GM21619 (cell line): ENCODE measurements at regions not wholly inside any gene's neighbourhood (a gene's known extent, or its start where the extent isn't known, plus 50 kb on each side); places are given as distances from the start of the nearest gene placed in this dataset.

Experiments
- ATAC-seq: cut with Tn5 transposase; IDR thresholded peaks from one replicate; pipeline ENCODE4 v1.9.1; 2021; ENCODE audit not compliant: unreplicated experiment

DNA sequence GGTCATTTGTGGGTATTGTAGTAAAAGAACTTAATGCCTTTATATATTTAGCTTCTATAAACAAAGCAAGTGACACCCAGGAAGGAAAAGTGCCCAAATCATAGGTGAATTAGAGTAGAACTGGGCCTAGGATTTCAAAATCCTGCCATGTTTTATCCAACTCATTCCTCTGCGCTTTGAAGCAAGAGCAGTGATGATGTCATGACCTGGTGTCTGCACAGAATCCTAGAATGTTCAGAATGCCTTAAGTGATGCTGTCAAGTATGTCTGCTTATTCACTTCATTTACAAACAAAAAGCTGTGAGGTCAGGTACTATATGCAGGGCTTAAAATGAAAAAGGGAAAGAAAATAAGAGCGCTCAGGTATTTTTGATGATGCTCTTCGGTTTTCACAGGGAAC, 737.2 kb upstream of the ANKRD30A start:
- no peak for ATAC-seq

- ATAC-seq, result no peak
Measured at GRCh38 chr10:36385693-36386092, 739.7 kb upstream of the ANKRD30A start.

DNA sequence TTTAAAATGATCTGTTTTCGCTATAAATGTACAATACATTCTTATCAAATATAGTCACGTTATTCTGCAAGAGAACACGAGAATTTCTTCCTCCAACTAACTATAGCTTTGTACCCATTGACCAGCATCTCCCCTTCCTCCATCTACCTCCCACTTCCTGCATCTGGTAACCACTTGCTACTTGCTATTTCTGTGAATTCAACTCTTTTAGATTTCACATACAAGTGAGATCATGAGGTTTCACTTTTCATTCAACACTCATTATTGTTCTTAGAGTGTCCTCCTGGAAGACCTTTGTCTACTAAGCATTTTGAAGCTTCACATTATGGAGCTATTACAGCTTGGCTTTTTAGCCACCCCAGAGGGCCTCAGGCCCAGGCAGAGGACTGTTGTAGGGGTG, 741.3 kb upstream of the FZD8 start:
- no peak for ATAC-seq

DNA sequence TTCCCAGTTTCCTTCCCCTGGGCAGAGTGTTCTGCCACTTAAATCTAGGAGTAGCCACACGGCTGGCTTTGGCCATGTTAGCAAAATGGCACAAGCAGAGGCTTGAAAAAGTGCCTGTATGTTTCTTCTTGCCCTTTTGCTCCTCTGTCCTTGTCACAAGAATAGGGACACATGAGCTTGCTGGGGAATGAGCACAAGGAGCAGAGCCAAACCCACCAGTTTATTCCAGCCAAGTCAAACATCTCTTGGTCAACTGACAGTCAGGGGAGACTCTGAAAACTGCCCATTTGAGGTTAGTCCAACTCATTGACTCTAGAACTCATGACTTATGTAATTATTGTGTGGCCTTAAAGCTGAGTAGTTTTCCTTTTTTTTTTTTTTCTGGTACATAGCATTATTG, 739.7 kb upstream of the FZD8 start:
- ATAC-seq, result no peak

GRCh38 chr10:36380538-36380937, 738.4 kb upstream of the FZD8 start:
- ATAC-seq, result no peak

GRCh38 chr10:36375107-36375506, 733.0 kb upstream of the FZD8 start:
- ATAC-seq, result no peak

DNA sequence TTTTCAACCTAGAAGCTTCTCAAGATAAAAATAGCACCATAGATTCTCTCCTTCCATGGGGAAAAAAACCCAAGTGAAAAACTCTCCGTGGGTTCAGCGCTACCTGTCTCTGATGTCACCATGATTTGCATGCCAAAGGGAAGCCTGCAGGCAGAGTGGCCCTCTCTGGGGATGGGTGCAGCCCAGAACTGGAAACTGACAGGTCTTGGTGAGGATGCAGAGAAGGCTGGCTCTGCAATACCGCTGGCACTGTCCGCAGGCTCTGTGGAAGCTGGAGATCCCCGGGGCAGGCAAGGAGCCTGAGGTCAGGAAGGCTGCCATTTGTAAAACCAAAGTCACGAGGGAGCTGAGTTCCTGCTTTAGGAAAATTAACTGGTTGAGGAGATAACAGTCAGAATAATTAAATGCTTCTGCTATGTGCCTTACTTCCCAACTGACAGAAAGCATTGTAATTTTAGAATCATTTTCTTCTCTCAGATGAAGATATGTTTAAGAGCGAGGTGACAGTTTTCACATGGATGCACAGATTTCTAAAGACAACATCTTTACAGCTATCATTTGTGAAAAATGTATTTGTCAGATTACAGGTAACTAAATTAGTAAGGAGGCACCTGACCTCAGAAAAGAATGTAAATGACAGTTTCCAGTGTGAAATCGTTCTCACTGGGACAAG, 731.5 kb upstream of the FZD8 start:
- no peak for ATAC-seq

DNA sequence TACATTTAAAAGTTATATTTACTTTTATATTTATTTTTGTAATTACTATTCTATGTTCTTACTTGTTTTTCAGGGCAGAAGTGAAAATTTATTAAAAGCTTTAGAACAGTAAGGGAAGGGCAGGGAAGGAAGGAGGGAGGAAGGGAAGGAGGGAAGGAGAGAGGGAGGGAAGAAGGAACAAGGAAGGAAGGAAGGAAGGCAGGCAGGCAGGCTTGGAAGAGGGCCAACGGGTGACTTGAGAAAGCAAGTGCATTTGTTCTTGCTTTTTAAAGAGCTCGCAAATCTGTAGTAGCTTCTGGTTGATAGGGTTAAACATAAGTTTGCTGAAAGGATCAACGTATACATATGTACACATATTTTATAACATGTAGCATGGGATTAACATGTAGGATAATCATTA, 725.3 kb upstream of the FZD8 start:
- ATAC-seq, result no peak

DNA sequence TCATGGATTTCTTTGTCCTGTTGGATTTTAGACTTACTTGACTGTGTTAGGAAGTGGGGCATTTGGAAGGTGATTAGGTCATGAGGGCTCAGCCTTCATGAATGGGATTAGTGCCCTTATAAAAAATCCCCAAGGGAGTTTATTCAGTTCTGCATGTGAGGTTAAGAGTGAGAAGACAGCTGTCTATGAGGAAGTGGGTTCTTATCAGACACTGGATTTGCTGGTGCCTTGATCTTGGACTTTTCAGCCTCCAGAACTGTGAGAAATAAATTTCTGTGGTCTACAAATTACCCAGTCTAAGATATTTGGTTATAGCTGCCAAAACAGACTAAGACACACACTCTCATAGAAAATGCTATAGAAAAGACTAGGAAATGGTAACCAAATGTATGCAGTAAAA, 724.7 kb upstream of the FZD8 start:
- no peak for ATAC-seq

- no peak for ATAC-seq
Measured at GRCh38 chr10:36366065-36366464, 724.0 kb upstream of the FZD8 start.

DNA sequence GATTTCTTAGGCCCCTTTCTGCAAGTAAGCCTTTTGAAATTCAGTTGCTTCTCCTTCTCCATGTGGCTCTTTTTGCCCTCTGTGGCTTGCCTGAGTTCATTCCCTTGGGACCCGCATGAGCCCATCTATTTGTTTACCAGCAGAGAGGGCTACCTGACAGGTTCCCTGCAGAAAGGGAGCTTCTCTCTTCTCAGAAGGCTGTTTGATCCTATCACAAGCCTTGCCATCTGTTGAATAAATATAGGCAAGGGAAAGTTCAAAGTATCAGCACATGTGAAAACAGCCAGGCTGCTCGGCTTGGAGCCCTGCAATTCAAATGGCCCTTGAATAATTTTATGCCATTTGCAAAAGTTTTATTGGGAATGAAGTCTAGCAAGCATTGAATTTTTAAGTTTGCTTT, 720.2 kb upstream of the FZD8 start:
- no peak for ATAC-seq

DNA sequence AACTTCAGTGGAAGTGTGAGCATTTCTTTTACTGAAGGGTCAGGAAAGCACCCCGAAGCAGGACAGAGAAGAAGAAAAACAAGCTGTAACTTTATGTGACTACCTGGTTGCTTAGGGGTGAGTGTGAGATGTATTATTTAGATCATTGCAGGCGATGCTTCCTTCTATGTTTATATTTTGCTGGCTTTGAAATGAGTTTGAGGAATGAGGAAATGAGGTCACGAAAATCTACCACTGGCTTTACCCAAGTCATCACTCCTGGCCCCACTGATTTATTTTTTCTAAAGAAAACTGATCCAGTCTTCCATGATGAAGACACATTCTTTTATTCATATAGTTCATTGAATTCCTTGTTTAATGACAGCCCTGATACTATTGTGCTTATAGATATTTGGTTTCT, 716.6 kb upstream of the FZD8 start:
- no peak for ATAC-seq

DNA sequence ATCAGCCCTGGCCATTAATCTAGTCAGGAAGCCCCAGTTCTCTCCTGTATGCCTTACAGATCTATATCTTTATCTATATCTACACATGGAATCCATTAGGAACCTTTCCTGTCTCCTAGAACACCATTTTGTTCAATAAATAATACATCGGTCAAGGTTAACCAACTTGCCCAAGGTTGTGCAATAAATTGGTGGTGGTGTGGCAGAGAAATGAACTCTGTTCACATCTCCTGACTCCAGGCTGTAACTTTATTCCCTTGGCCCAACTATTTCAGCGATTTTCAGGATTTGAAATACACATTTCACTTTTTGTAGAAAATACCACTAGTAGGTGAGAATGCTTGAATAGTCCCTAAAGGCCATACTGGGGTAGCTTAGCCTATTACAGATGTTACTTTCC, 712.5 kb upstream of the FZD8 start:
- no peak for ATAC-seq

DNA sequence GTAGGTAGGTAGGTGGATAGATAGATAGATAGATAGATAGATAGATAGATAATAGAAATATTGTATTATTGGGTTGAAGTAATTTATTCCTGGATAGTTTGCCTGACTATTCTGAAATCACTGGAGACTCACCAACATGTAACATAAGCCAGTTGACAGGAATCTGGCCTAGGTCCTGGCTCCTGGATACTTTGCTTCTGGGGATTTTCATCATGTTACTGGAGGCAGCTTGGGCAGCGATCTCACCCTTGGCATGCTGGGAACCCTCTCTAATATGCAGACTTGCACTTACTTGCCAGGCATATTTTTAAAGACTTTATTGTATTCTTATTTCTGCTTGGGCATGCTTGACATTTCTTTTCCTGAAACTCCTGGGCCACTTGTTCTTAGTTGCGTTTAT, 709.1 kb upstream of the FZD8 start:
- no peak for ATAC-seq

DNA sequence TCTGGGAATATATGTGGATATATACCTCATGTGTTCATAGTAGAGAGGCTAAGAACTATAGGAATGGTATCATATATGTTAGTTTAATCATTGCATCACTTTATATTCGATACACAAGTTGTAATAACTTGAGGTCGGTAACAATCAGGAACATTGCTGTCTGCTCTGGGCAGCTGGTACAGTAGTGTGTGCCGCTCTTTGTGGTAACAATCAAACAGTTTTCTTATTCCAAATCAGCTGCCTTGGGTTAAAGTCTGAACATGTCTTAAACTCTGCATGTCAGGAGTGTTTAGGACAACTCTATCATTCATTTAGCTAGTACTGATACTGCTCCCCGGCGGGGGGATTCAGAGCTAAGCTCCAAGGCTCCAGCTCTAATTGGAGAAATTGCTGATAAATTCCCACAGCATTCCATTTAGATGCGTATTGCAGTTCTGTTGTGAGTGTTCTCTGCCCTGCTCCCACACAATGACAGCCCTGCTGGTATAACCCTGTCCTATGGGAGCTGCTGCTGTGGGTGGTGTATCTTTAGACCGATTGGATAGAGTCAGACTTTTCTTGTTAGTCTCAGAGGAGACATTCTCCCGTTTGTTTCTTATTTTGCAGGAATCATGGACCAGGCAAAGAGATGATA, 707.5 kb upstream of the FZD8 start:
- ATAC-seq, result no peak

DNA sequence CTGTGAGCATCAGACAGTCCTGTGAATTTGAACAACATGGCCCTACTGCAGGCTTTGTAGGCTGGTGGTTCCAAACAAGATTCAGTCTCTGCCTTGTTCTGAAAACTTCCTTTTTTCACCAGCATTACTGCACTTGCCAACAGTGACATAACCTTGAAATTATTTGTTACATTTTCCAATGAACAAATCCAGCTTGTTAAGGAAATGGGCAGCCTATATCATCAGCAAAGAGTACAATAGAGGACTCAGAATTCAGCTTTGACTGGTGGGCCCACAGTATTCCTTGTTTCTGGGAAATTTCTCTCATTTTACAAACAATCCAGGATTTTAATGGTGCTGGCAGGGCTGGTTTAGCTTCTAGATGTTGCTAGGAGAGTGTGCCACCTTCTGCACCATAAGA, 703.7 kb upstream of the FZD8 start:
- no peak for ATAC-seq

DNA sequence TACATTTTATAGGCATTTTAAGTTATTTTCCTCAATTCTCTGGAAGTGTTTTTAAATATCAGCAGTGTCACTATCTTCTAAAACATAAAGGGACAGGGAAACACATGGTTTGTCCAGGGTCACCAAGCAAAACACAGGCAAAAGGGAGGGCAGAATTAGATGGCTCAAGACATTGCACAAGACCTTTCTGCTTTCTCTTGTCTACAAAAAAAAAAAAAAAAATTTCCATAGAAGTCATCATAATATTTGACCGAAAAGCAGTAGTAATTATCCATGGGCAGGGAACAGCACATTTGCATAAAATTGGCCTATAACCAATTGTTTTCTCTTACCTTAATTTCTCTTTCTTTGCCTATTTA, 703.1 kb upstream of the FZD8 start:
- no peak for ATAC-seq

GRCh38 chr10:36344240-36345174, 702.4 kb upstream of the FZD8 start:
- ATAC-seq, result no peak

DNA sequence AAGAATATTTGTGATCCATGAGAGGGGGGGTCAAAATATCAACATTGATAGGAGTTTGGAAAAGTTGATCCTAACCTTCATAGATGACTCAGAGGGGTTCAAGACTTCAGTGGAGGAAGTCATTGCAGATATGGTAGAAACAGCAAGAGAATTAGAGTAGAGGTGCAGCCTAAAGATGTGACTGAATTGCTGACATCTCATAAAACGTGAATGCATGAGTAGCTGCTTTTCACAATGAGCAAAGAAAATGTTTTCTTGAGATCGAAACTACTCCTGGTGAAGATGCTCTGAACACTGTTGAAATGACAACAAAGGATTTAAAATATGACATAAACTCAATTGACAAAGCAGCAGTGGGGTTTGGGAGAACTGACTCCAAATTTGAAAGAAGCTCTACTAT, 700.7 kb upstream of the FZD8 start:
- ATAC-seq, result no peak

DNA sequence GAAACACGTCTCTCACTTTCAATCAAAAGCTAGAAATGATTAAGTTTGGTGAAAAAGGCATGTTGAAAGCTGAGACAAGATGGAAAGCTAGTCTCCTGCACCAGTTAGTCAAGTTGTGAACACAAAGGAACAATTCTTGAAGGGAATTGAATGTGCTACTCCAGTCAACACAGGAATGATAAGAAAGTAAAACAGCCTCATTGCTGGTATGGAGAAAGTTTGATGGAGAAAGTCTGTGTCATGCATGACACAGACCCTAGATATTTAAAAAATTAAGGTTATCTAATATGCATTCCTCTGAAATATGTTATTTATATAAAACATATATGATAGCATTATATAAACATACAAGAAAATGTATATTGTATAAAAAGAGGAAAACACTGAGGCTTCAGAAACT, 699.4 kb upstream of the FZD8 start:
- ATAC-seq, result no peak

- ATAC-seq, result no peak
Measured at GRCh38 chr10:36336315-36336714, 694.2 kb upstream of the FZD8 start.

GRCh38 chr10:36333446-36333845, 691.4 kb upstream of the FZD8 start:
- no peak for ATAC-seq
